ENCODE measurements at regions not wholly inside any gene's neighbourhood (a gene's known extent, or its start where the extent isn't known, plus 50 kb on each side); places are given as distances from the start of the nearest gene placed in this dataset.

- no peak for TF ChIP-seq SP4 (IDR thresholded peaks at IDR 0.05; ENCODE audit: low read length)
Measured at GRCh38 chr2:733495-733894, 56.3 kb upstream of the TMEM18 start (continued).
